H9 (cell line): ENCODE measurements at regions not wholly inside any gene's neighbourhood (a gene's known extent, or its start where the extent isn't known, plus 50 kb on each side); places are given as distances from the start of the nearest gene placed in this dataset.

ENCODE experiments used
- DNase-seq: peaks from one replicate; pipeline ENCODE4 v3.0.0-alpha.2; 2017
- H2AFZ ChIP-seq: one replicate; pipeline ENCODE4 v1.6.1; 2013; ENCODE audit warnings: mild to moderate bottlenecking, low read length, control low read depth, moderate library complexity
- H2AK5ac ChIP-seq: 2 replicates; pipeline ENCODE4 v1.6.1; 2013; ENCODE audit warnings: low read length, control low read depth, mixed read lengths; ENCODE audit not compliant: insufficient read length
- H2BK120ac ChIP-seq: one replicate; pipeline ENCODE4 v1.6.1; 2013; ENCODE audit warnings: low read depth, mild to moderate bottlenecking, low read length, control low read depth, inconsistent platforms; ENCODE audit not compliant: poor library complexity, severe bottlenecking
- H2BK12ac ChIP-seq: 2 replicates; pipeline ENCODE4 v1.6.1; 2013; ENCODE audit warnings: low read length, control low read depth, mixed read lengths, low read depth; ENCODE audit not compliant: insufficient read length
- H2BK15ac ChIP-seq: 2 replicates; pipeline ENCODE4 v1.6.1; 2013; ENCODE audit warnings: low read depth, low read length, control low read depth
- H2BK20ac ChIP-seq: one replicate; pipeline ENCODE4 v1.6.1; 2013; ENCODE audit warnings: low read depth, mild to moderate bottlenecking, low read length, control low read depth, inconsistent platforms; ENCODE audit not compliant: poor library complexity, severe bottlenecking
- H2BK5ac ChIP-seq: 2 replicates; pipeline ENCODE4 v1.6.1; 2013; ENCODE audit warnings: low read length, control low read depth, mixed read lengths; ENCODE audit not compliant: insufficient read length
- H3K14ac ChIP-seq: 2 replicates; pipeline ENCODE4 v1.6.1; 2013; ENCODE audit warnings: low read length, control low read depth; ENCODE audit not compliant: insufficient read depth
- H3K18ac ChIP-seq: 2 replicates; pipeline ENCODE4 v1.6.1; 2013; ENCODE audit warnings: low read depth, mild to moderate bottlenecking, mixed read lengths, low read length, control low read depth; ENCODE audit not compliant: insufficient read length
- H3K23ac ChIP-seq: 2 replicates; pipeline ENCODE4 v1.6.1; 2013; ENCODE audit warnings: low read length, control low read depth, mixed read lengths, low read depth; ENCODE audit not compliant: insufficient read length
- H3K23me2 ChIP-seq: 2 replicates; pipeline ENCODE4 v1.6.1; 2013; ENCODE audit warnings: low read depth, mild to moderate bottlenecking, mixed read lengths, low read length, control low read depth; ENCODE audit not compliant: insufficient read length, poor library complexity, severe bottlenecking
- H3K27ac ChIP-seq: 2 replicates; pipeline ENCODE4 v1.5.1; 2013; ENCODE audit warnings: low read length, control low read depth, mixed read lengths, low read depth; ENCODE audit not compliant: insufficient read length
- H3K27me3 ChIP-seq: 2 replicates; pipeline ENCODE4 v1.6.1; 2013; ENCODE audit warnings: low read length, control low read depth, inconsistent platforms; ENCODE audit not compliant: insufficient read depth
- H3K4ac ChIP-seq: 2 replicates; pipeline ENCODE4 v1.6.1; 2013; ENCODE audit warnings: low read depth, mild to moderate bottlenecking, control low read depth, inconsistent platforms, low read length, moderate library complexity
- H3K4me1 ChIP-seq: 2 replicates; pipeline ENCODE4 v1.6.1; 2013; ENCODE audit warnings: low read length, control low read depth, inconsistent platforms; ENCODE audit not compliant: insufficient read depth
- H3K4me2 ChIP-seq: 2 replicates; pipeline ENCODE4 v1.6.1; 2013; ENCODE audit warnings: low read length, control low read depth, mixed read lengths; ENCODE audit not compliant: insufficient read length, insufficient read depth
- H3K56ac ChIP-seq: 2 replicates; pipeline ENCODE4 v1.6.1; 2013; ENCODE audit warnings: low read depth, mild to moderate bottlenecking, mixed read lengths, low read length, control low read depth; ENCODE audit not compliant: insufficient read length
- H3K79me1 ChIP-seq: 2 replicates; pipeline ENCODE4 v1.6.1; 2013; ENCODE audit warnings: low read depth, mild to moderate bottlenecking, moderate library complexity, low read length, control low read depth, inconsistent platforms; ENCODE audit not compliant: insufficient read depth, poor library complexity, severe bottlenecking
- H3K79me2 ChIP-seq: 2 replicates; pipeline ENCODE4 v1.6.1; 2013; ENCODE audit warnings: low read length, control low read depth, inconsistent platforms; ENCODE audit not compliant: insufficient read depth
- H3K9ac ChIP-seq: 2 replicates; pipeline ENCODE4 v1.6.1; 2013; ENCODE audit warnings: low read length, control low read depth, mixed read lengths; ENCODE audit not compliant: insufficient read length; ENCODE audit errors: extremely low read depth
- H3K9me3 ChIP-seq: one replicate; pipeline ENCODE4 v1.6.1; 2013; ENCODE audit warnings: low read depth, low read length, inconsistent platforms; ENCODE audit not compliant: control insufficient read depth
- H3T11ph ChIP-seq: one replicate; pipeline ENCODE4 v1.6.1; 2013; ENCODE audit warnings: mild to moderate bottlenecking, low read length, control low read depth, inconsistent platforms
- H4K20me1 ChIP-seq: one replicate; pipeline ENCODE4 v1.6.1; 2013; ENCODE audit not compliant: control insufficient read depth, insufficient read length, insufficient read depth
- H4K5ac ChIP-seq: 2 replicates; pipeline ENCODE4 v1.6.1; 2013; ENCODE audit warnings: low read depth, mild to moderate bottlenecking, mixed read lengths, low read length, control low read depth; ENCODE audit not compliant: insufficient read length
- H4K8ac ChIP-seq: replicated peaks from 2 replicates; pipeline ENCODE4 v1.6.1; 2013; ENCODE audit warnings: low read length, control low read depth, mixed read lengths, low read depth; ENCODE audit not compliant: insufficient read length
- H4K91ac ChIP-seq: 2 replicates; pipeline ENCODE4 v1.6.1; 2013; ENCODE audit warnings: low read depth, mild to moderate bottlenecking, moderate library complexity, mixed read lengths, low read length, control low read depth; ENCODE audit not compliant: insufficient read length
- H3K27ac Mint-ChIP-seq, 3 experiments: 2 replicates in 2 of 3; 3 replicates in 1 of 3; pipeline ENCODE4 v1.8.0; 2020 to 2021; ENCODE audit warnings: mixed read lengths in 3 of 3, mild to moderate bottlenecking in 1 of 3, moderate library complexity in 1 of 3
- H3K27me3 Mint-ChIP-seq: 2 replicates; pipeline ENCODE4 v1.8.0; 2021; ENCODE audit warnings: low read depth, mild to moderate bottlenecking, moderate library complexity, mixed read lengths
- H3K36me3 Mint-ChIP-seq, 3 experiments: 2 replicates in 2 of 3; 3 replicates in 1 of 3; pipeline ENCODE4 v1.8.0; 2020 to 2021; ENCODE audit warnings: low read depth in 3 of 3, mixed read lengths in 3 of 3; ENCODE audit not compliant: insufficient read depth in 1 of 3
- H3K4me1 Mint-ChIP-seq, 2 experiments: 2 replicates each; pipeline ENCODE4 v1.8.0; 2020; ENCODE audit warnings: mixed read lengths in 2 of 2
- H3K4me3 Mint-ChIP-seq, 2 experiments: 2 replicates in 1 of 2; 3 replicates in 1 of 2; pipeline ENCODE4 v1.8.0; 2020 to 2021; ENCODE audit warnings: mild to moderate bottlenecking in 2 of 2, mixed read lengths in 2 of 2, moderate library complexity in 1 of 2
- H3K9me3 Mint-ChIP-seq, 2 experiments: 2 replicates in 1 of 2; 3 replicates in 1 of 2; pipeline ENCODE4 v1.8.0; 2020; ENCODE audit warnings: mild to moderate bottlenecking in 2 of 2, mixed read lengths in 2 of 2, moderate library complexity in 1 of 2
- CTCF ChIP-seq: fragments of 200-600 bp; sonication (generic); conservative IDR thresholded peaks from 3 replicates; pipeline ENCODE4 v1.8.0; 2021; ENCODE audit warnings: antibody characterized with exemption, mild to moderate bottlenecking

GRCh38 chr13:80965097-80965496, 624.2 kb upstream of the SPRY2 start:
- Mint-ChIP-seq H3K27me3 (no peaks in the 10 kb centered on the region), H3K9me3 (peaks cover 0 to 3% of the 10 kb centered on the region in 2 experiments; a peak in 2 of 5 replicates), H3K27ac (no peak overlapping the region), H3K4me1 (peaks cover 10 to 14% of the 10 kb centered on the region in 2 experiments), H3K36me3 (peaks cover 0 to 2% (median 0%) of the 10 kb centered on the region in 3 experiments; a peak in 1 of 7 replicates), H3K4me3 (no peak overlapping the region)
- Histone ChIP-seq H3K23me2 (no peaks in the 10 kb centered on the region), H4K20me1 (no peaks in the 10 kb centered on the region), H3T11ph (no peak overlapping the region), H2BK120ac (no peak overlapping the region), H4K91ac (no peak overlapping the region), H3K4me2 (no peak overlapping the region), H2AFZ (no peak overlapping the region), H3K79me1 (no peaks in the 10 kb centered on the region), H2AK5ac (no peak overlapping the region), H3K4ac (no peak overlapping the region), H3K18ac (no peak overlapping the region), H4K5ac (no peak overlapping the region), H2BK12ac (no peak overlapping the region), H3K4me1 (no peaks in the 10 kb centered on the region), H2BK20ac (no peak overlapping the region), H3K9ac (no peak overlapping the region), H3K14ac (no peak overlapping the region), H2BK15ac (no peak overlapping the region), H2BK5ac (no peak overlapping the region), H3K56ac (no peak overlapping the region), H3K23ac (no peak overlapping the region), H3K27me3 (no peaks in the 10 kb centered on the region), H3K27ac (no peak overlapping the region), H4K8ac (no peak overlapping the region), H3K79me2 (no peaks in the 10 kb centered on the region), H3K9me3 (no peaks in the 10 kb centered on the region)
- TF ChIP-seq CTCF: no peak
- no peak for DNase-seq
